ENCODE measurements at regions not wholly inside any gene's neighbourhood (a gene's known extent, or its start where the extent isn't known, plus 50 kb on each side); places are given as distances from the start of the nearest gene placed in this dataset.

GRCh38 chr18:22847392-22847791 is 85.7 kb upstream of the RBBP8 start:
- DNase-seq (ENCODE audit: low spot score): no peak

- DNase-seq (ENCODE audit: low spot score): no peak
Observed at GRCh38 chr18:22847867-22848451, 85.2 kb upstream of the RBBP8 start.

DNA sequence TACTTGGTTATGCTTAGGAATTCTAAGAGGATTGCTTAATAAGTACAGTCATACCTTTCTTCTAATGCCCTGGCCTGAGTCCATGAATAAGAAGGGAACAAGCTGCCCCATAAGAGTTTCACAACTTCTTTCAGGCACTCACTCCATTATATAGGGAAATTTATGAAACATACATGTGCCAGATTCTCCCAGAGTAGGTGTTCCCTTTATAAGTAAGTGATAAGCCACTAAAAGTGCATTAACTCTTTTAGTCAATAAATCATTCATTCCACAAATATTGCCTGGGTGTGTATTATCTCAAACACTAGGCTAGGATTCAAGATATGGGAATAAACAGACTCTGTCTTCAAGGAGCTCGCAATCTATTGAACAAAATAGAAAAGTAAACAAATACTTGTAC is 84.5 kb upstream of the RBBP8 start:
- no peak for DNase-seq (ENCODE audit: low spot score)

DNA sequence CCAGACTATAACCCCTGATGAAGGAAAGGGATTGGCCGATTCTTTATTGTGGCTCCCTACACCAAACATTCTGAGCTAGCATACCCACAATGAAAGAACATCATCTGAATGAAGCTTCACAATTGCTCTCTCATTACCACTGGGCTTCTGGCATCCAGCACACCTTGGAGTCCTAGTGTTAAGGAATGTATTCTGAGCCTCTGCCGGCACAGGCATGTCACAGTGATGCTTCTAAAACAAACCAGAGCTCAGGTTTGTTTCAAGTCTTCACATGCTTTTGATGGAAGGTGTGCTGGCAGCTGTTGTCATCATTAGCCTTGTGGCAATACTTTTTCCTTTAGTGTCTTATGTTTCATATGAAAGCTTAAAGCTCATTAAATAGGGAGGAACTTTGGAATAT is 76.3 kb upstream of the RBBP8 start:
- DNase-seq (ENCODE audit: low spot score): no peak

DNA sequence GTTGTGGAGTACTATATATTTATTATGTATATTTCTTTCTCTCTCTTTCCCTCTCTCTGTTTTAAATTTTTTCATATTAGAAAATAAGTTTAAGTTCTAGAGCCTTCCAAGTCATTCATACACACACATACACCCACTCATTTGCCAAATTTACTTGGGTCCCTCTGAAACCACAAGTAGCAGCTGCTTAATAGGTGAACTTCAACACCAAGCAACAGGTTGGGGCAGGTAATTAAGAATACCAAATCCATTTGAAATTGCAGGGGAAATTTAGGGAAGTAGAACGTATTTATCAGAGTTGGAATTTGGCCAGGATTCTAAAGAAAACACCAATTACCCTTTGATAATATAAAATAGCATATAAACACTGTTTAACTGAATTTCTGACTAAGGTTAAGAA is 75.0 kb upstream of the RBBP8 start:
- DNase-seq (ENCODE audit: low spot score): no peak

- no peak for DNase-seq (ENCODE audit: low spot score)
Observed at GRCh38 chr18:22860807-22861206, 72.3 kb upstream of the RBBP8 start.

GRCh38 chr18:22865354-22866116 is 67.6 kb upstream of the RBBP8 start:
- no peak for DNase-seq (ENCODE audit: low spot score)

DNA sequence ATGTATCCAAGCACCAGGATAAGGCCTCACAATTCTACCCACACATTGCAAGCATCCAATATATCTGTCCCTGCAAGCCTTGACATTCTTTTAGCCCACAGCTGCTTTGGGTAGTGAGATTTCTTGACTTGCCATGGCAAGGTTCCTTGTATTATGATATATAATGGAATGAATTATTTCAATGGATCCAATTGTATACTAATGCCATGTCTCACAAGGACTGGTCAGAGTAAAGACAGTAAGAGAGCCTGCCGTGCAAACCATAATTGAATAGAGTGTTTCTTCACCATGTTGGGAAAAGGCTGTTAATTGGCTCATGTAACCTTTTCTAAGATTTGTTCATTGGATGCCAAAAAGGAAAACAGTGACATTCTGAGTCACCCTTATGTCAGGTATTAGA is 64.3 kb upstream of the RBBP8 start:
- no peak for DNase-seq (ENCODE audit: low spot score)

DNA sequence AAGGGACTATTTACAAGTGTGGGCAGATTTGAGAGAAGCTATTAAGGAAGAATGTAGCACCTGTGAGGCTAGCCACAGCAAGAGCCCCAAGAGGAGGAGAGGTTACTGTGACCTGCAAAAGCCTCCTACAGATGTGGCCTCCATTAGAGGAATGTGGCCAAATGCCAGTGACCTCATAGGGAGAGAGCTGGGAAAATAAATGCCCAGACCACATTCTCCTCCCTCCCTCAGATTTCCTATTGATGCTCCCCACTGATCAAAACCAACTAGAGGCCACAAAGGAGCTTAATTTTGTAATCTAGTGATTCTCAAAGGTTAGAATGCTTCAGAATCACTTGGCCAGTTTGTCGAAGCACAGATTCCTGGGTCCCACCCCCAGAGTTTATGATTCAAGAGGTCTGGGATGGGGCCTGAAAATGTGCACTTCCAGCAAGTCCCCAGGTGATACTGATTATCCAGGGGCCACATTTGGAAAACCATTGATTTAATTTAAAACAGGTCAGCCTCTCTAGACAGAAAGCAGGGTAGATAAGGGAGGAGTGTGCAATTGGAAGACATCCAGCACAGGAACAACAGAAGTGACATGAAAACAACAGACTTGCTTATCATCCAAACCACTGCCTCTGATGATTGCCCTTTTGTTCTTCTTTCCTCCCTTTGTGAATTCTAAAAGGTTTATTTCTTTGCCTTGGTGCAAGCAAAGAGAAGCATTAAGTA is 61.2 kb upstream of the RBBP8 start:
- DNase-seq (ENCODE audit: low spot score): no peak

GRCh38 chr18:22872900-22873537 is 60.1 kb upstream of the RBBP8 start:
- no peak for DNase-seq (ENCODE audit: low spot score)

GRCh38 chr18:22879293-22879692 is 53.8 kb upstream of the RBBP8 start:
- no peak for DNase-seq (ENCODE audit: low spot score)

GRCh38 chr18:22882084-22882483 is 51.0 kb upstream of the RBBP8 start:
- DNase-seq (ENCODE audit: low spot score): no peak

DNA sequence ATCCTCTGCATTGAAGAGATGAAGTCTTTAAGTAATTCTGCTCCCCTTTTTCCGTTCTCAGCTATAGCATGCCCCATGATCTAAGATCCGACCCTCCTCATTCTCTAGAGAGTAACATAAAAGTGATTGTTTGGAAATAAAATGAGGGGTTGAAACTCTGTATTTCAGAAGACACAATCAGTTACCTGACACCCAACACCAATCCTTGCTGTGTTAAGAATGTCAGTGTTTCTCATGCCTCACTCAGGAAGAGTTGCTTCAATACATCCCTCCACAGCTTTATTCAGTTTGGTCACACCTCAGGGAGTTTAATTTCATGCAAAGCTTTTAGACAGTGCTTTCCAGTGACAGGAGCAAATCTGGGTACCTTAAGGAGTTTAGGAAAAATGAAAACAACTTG is 49.9 kb upstream of the RBBP8 start:
- DNase-seq (ENCODE audit: low spot score): no peak
